IPS-18a (cell line): ENCODE measurements at regions not wholly inside any gene's neighbourhood (a gene's known extent, or its start where the extent isn't known, plus 50 kb on each side); places are given as distances from the start of the nearest gene placed in this dataset.

Experiments used
- H3K27ac ChIP-seq: one replicate; pipeline ENCODE4 v1.5.1; 2013; ENCODE audit warnings: low read length
- H3K27me3 ChIP-seq: one replicate; pipeline ENCODE4 v1.6.1; 2013; ENCODE audit warnings: mild to moderate bottlenecking, low read length; ENCODE audit not compliant: control insufficient read depth, insufficient read depth
- H3K36me3 ChIP-seq: one replicate; pipeline ENCODE4 v1.6.1; 2013; ENCODE audit warnings: low read depth, low read length; ENCODE audit not compliant: control insufficient read depth
- H3K4me1 ChIP-seq: one replicate; pipeline ENCODE4 v1.6.1; 2013; ENCODE audit warnings: low read depth, low read length; ENCODE audit not compliant: control insufficient read depth
- H3K4me3 ChIP-seq: one replicate; pipeline ENCODE4 v1.5.1; 2013; ENCODE audit warnings: low read length
- H3K9ac ChIP-seq: one replicate; pipeline ENCODE4 v1.6.1; 2013; ENCODE audit warnings: mild to moderate bottlenecking, low read length, moderate library complexity
- H3K9me3 ChIP-seq: one replicate; pipeline ENCODE4 v1.6.1; 2013; ENCODE audit warnings: low read depth, low read length; ENCODE audit not compliant: control insufficient read depth

DNA sequence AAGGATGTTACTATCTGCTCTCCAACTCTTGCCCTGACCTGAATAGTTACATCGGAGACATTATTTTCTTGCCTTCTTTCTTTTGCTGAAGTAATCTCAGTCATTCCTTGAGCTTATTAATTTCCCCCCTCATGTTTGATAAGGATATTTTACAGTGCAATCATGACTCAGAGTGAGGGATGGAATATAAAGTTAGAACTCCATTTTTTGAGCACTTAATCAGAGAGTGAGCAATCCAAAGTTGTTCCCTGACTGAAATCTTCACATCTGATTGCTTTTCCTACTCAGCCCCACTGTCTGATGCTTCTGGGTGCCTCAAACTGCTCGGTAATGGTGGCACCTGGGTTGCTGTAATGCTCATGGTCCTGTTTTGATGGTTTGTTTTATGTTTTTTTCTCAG, 142.7 kb upstream of the SEL1L start:
- Histone ChIP-seq H3K27ac (no peak overlapping the region), H3K9me3 (no peaks in the 10 kb centered on the region), H3K4me1 (peaks cover 17% of the 10 kb centered on the region), H3K36me3 (no peaks in the 10 kb centered on the region), H3K4me3 (no peak overlapping the region), H3K9ac (no peak overlapping the region), H3K27me3 (peaks cover 44% of the 10 kb centered on the region)

DNA sequence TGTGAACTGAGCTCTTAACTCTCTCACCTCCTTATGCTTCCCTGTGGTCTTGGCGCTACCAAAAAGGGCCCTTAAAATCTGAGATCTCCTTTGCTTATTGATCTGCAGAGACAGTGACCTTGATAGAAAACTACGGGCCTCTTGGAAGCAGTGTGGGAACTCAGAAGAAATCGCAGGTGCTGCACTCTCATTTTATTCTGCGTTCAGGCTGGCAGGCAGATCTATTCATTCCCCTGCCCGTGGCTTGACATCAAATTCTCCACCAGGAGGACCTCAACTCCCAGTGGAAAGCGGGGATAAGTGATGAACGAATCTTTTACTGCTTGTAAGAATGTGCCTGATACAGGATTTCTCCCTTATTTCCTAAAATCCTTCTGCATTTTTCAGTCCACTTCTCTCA, 143.2 kb upstream of the SEL1L start:
- no peak overlapping the region for H3K9ac ChIP-seq
- no peaks in the 10 kb centered on the region for H3K9me3 ChIP-seq
- no peak overlapping the region for H3K27ac ChIP-seq
- H3K4me1 ChIP-seq: peaks cover 22% of the 10 kb centered on the region
- no peaks in the 10 kb centered on the region for H3K36me3 ChIP-seq
- H3K27me3 ChIP-seq: peaks cover 49% of the 10 kb centered on the region
- no peak overlapping the region for H3K4me3 ChIP-seq

DNA sequence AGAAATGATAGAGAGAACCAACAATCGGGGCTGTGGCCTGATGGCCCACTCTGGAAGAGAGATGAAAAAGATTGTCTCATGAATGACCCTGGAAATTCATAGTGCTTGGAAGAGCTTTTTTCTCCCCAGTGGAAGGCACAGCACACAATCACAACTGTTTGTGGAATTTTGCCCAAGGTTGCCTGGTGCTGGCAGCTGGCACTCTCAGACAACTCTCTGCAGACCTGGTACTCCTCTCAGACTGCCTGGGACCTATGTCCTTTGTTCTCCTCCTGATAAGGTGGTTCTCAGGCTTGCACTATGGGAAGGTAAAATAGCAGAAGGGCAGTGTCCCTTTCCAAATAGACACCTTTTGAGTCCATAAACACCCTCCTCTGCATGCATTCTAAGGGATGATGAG, 144.1 kb upstream of the SEL1L start:
- no peak overlapping the region for H3K4me3 ChIP-seq
- H3K27ac ChIP-seq: no peak overlapping the region
- H3K36me3 ChIP-seq: no peaks in the 10 kb centered on the region
- peaks cover 56% of the 10 kb centered on the region for H3K27me3 ChIP-seq
- H3K4me1 ChIP-seq: peaks cover 29% of the 10 kb centered on the region
- no peak overlapping the region for H3K9ac ChIP-seq
- H3K9me3 ChIP-seq: no peaks in the 10 kb centered on the region

DNA sequence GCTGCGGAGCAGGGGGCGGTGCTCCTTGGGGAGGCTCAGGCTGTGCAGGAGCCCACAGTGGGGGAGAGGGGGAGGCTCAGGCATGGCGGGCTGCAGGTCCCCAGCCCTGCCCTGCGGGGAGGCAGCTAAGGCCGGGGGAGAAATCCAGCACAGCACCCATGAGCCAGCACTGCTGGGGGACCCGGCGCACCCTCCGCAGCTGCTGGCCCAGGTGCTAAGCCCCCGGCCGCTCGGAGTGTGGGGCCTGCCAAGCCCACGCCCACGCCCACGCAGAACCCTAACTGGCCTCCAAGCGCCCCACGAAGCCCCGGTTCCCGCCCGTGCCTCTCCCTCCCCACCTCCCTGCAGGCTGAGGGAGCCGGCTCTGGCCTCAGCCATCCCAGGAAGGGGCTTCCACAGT, 145.6 kb upstream of the SEL1L start:
- Histone ChIP-seq H3K36me3 (no peaks in the 10 kb centered on the region), H3K27ac (no peak overlapping the region), H3K9me3 (no peaks in the 10 kb centered on the region), H3K9ac (no peak overlapping the region), H3K4me1 (peaks cover 32% of the 10 kb centered on the region), H3K4me3 (no peak overlapping the region), H3K27me3 (peaks cover 68% of the 10 kb centered on the region)

DNA sequence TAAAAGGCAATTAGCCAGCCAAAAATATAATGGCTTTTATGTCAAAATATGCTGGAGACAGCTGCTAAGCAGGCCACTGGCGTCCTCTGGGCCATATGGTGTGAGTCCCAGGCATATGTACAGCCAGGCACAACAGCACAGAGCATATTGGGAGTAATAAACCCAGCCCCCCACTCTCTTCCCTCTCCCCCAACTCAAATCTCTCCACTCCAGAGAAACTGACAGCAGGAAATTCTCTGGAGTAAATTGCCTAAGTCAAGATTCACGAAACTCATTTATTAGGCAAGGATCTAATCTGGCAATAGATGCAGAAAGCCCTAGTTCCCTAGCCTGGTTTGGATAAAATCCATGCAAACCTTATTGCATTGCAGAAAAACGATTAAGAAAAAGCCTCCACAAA, 147.9 kb upstream of the SEL1L start:
- no peaks in the 10 kb centered on the region for H3K36me3 ChIP-seq
- H3K27ac ChIP-seq: no peak overlapping the region
- peaks cover 70% of the 10 kb centered on the region for H3K27me3 ChIP-seq
- H3K4me1 ChIP-seq: peaks cover 32% of the 10 kb centered on the region
- H3K4me3 ChIP-seq: no peak overlapping the region
- no peak overlapping the region for H3K9ac ChIP-seq
- H3K9me3 ChIP-seq: no peaks in the 10 kb centered on the region

DNA sequence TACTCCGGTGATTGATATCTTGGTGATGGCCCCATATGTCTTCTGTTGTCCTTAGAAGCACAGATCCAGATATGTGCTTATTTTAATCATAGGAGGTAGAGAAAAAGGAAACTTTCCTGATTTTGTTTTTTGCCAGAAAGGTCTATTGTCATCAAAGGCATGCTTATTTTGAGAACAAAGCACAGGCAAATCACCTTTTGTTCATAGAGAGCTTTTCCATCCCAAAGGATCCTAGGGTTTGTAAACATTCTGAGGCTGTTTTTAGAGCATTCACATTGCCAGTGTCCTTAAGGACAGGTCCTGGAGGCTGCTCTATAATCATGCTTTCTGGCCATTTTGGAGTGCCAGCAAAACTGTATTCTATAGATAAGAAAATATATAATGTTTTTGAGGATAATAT, 148.5 kb upstream of the SEL1L start:
- Histone ChIP-seq H3K9ac (no peak overlapping the region), H3K36me3 (no peaks in the 10 kb centered on the region), H3K9me3 (no peaks in the 10 kb centered on the region), H3K27ac (no peak overlapping the region), H3K4me3 (no peak overlapping the region), H3K27me3 (peaks cover 65% of the 10 kb centered on the region), H3K4me1 (peaks cover 32% of the 10 kb centered on the region)

DNA sequence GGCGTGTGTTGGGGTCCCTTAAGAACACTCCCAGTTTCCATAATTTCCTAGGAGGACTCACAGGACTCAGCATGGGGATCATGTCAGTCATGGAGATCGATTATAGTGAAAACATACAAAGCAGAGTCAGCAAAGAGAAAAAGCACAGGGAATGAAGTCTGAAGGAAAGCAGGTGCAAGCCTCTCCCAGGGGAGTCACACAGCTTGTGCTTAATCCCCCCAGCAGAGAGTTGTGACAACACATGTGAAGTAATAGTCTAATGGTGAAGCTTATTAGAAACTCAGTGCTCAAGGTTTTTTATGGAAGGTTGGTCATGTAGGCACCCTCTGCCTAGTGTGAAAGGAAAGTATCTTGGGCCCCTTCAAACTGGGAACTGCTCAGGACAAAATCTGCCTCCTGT, 149.0 kb upstream of the SEL1L start:
- Histone ChIP-seq H3K4me3 (no peak overlapping the region), H3K27me3 (peaks cover 59% of the 10 kb centered on the region)

DNA sequence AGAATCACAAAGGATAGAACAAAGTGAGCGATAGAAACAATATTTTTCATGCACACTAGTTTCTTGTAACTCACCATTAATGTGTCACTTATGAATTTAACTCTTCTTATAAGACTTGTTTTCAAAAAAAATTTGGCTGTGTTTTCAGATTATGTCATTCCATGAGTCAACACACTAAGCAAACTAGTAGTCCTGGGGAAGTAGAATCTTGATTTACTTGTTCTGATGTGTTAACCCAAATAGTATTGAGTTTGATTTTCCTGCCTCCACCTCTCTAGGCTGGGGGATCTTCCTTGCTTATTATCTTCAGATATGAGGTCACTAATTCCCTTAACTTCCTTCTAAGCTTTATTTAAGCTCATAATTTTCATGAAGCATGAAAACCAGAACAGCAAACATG, 151.0 kb upstream of the SEL1L start:
- Histone ChIP-seq H3K9ac (no peak overlapping the region), H3K4me1 (peaks cover 30% of the 10 kb centered on the region), H3K27ac (no peak overlapping the region), H3K4me3 (no peak overlapping the region), H3K9me3 (no peaks in the 10 kb centered on the region), H3K27me3 (peaks cover 46% of the 10 kb centered on the region), H3K36me3 (no peaks in the 10 kb centered on the region)

More for the DNA sequence above, 149.0 kb upstream of the SEL1L start:
- Histone ChIP-seq H3K36me3 (no peaks in the 10 kb centered on the region), H3K27ac (no peak overlapping the region), H3K9me3 (no peaks in the 10 kb centered on the region), H3K9ac (no peak overlapping the region), H3K4me1 (peaks cover 32% of the 10 kb centered on the region)

DNA sequence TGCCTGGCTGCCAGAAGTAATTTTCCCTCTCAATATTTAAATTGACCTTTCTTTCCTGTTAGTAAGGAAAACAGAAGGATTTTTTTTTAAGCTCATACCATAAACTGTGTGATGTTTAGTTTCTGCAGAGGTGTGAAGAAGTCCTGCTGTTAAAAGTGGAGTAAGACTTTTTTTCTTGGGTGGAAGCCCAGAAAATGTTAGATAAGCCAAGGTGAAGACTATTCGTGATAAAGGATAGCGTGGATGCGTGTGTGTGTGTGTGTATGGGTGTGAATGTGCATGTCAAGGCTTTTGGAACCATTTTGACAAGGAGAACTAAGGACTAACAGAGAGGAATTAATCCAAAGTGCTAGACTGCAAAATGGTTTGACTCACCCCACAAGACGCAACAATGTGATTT, 152.9 kb upstream of the SEL1L start:
- Histone ChIP-seq H3K9ac (no peak overlapping the region), H3K36me3 (no peaks in the 10 kb centered on the region), H3K27ac (no peak overlapping the region), H3K27me3 (peaks cover 28% of the 10 kb centered on the region), H3K4me1 (peaks cover 14% of the 10 kb centered on the region), H3K4me3 (no peak overlapping the region), H3K9me3 (no peaks in the 10 kb centered on the region)

DNA sequence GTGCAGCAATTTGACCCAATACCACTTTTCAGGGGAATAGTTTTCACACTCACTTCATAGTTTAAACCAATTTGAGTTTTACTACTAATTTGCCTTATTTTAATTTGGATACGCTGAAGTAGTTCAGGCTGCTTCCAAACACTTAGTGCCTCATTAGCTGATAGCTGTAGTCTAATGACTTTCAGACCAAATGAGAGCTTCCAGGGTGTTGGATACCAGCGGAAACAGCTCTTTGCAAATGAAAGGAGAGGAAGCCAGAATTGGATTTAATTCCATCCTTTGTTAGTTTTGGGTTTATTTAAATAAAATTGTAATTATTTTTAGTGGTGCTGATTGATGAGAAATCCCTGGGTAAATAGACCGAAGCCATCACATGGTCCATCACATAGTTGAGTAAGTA, 158.3 kb upstream of the SEL1L start:
- no peaks in the 10 kb centered on the region for H3K36me3 ChIP-seq
- H3K27ac ChIP-seq: no peak overlapping the region
- no peak overlapping the region for H3K9ac ChIP-seq
- no peak overlapping the region for H3K4me3 ChIP-seq
- no peaks in the 10 kb centered on the region for H3K9me3 ChIP-seq
- H3K27me3 ChIP-seq: no peaks in the 10 kb centered on the region
- H3K4me1 ChIP-seq: no peaks in the 10 kb centered on the region

DNA sequence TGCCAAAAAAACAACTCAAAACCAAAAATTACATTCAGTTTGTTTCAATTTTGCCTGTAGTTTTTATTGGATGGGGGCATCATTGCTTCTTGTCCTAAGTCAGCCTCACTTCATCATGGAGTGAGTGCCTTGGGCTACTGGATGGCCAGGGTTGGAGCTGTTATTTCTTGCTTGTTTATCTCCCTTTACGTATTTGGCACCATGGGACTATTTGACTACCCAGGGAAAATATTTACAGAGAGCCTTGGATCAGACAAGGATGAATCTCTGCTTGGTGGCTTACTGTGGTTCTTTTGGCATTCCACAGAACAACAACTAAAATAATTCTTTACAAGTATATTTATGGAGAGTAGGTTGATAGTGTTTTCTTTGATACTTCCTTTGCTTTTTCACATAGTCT, 160.8 kb upstream of the SEL1L start:
- no peak overlapping the region for H3K27ac ChIP-seq
- H3K27me3 ChIP-seq: no peaks in the 10 kb centered on the region
- no peaks in the 10 kb centered on the region for H3K9me3 ChIP-seq
- H3K9ac ChIP-seq: no peak overlapping the region
- no peak overlapping the region for H3K4me3 ChIP-seq
- H3K4me1 ChIP-seq: no peaks in the 10 kb centered on the region
- H3K36me3 ChIP-seq: no peaks in the 10 kb centered on the region

DNA sequence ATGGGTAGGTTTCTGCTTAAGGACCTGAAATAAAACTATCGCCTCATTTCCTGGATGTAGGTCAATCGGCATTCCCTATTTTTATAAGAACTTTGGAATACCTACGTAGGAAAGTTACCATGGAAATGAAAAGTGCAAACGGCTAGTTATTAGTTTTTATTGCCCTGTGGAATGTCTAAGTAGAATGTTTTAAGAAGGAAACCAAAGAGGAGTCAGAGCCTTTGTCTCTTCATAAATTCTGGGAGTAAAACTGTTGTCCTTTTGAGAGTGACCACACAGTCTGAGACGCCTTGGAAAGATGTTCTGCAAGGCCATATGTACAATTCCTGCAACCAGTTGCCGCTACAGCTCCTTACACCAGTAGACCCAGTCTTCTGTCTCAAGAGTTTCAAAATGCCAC, 176.0 kb upstream of the SEL1L start:
- no peak overlapping the region for H3K27ac ChIP-seq
- no peak overlapping the region for H3K4me3 ChIP-seq
- H3K4me1 ChIP-seq: no peaks in the 10 kb centered on the region
- no peaks in the 10 kb centered on the region for H3K27me3 ChIP-seq
- no peak overlapping the region for H3K9ac ChIP-seq
- no peaks in the 10 kb centered on the region for H3K36me3 ChIP-seq
- no peaks in the 10 kb centered on the region for H3K9me3 ChIP-seq
